Upper lobe of right lung (tissue), 1 donor: ENCODE measurements at regions not wholly inside any gene's neighbourhood (a gene's known extent, or its start where the extent isn't known, plus 50 kb on each side); places are given as distances from the start of the nearest gene placed in this dataset.

ENCODE experiments used
- ATAC-seq: fragments of 200-7000 bp; cut with Tn5 transposase; one replicate; pipeline ENCODE4 v1.9.1; 2020; ENCODE audit warnings: mild to moderate bottlenecking, moderate library complexity
- DNase-seq: peaks from one replicate; pipeline ENCODE4 v3.0.0-alpha.2; 2020
- H3K27ac ChIP-seq: fragments of 200-600 bp; one replicate; pipeline ENCODE4 v1.8.0; 2022
- H3K27me3 ChIP-seq: fragments of 200-600 bp; one replicate; pipeline ENCODE4 v1.8.0; 2022; ENCODE audit warnings: mild to moderate bottlenecking
- H3K36me3 ChIP-seq: fragments of 200-600 bp; one replicate; pipeline ENCODE4 v1.8.0; 2022
- H3K4me1 ChIP-seq: fragments of 200-600 bp; one replicate; pipeline ENCODE4 v1.8.0; 2022
- H3K4me3 ChIP-seq: fragments of 200-600 bp; one replicate; pipeline ENCODE4 v1.8.0; 2022; ENCODE audit warnings: mild to moderate bottlenecking
- H3K9me3 ChIP-seq: fragments of 200-600 bp; one replicate; pipeline ENCODE4 v1.8.0; 2022
- CTCF ChIP-seq: fragments of 200-600 bp; IDR thresholded peaks from one replicate; pipeline ENCODE4 v1.8.0; 2022; ENCODE audit warnings: antibody characterized with exemption
- intact Hi-C: fragments of 100-400 bp; cut with DNase I; formaldehyde crosslinking; loops from one replicate; pipeline ENCODE4 v1.11.0; 2022
- donor health status: DM: no; HTN: yes; CAD: no; lungs with severe emphysema.

- intact Hi-C loops = no loop called here
- DNase-seq = no peak
- no peak for TF ChIP-seq CTCF
- Histone ChIP-seq H3K27ac (no peak overlapping the region), H3K4me1 (no peaks in the 10 kb centered on the region), H3K9me3 (no peaks in the 10 kb centered on the region), H3K4me3 (no peak overlapping the region), H3K36me3 (no peaks in the 10 kb centered on the region), H3K27me3 (no peaks in the 10 kb centered on the region)
- no peak for ATAC-seq
Measured at GRCh38 chr2:14567561-14567960, 65.0 kb upstream of the LRATD1 start.

DNA sequence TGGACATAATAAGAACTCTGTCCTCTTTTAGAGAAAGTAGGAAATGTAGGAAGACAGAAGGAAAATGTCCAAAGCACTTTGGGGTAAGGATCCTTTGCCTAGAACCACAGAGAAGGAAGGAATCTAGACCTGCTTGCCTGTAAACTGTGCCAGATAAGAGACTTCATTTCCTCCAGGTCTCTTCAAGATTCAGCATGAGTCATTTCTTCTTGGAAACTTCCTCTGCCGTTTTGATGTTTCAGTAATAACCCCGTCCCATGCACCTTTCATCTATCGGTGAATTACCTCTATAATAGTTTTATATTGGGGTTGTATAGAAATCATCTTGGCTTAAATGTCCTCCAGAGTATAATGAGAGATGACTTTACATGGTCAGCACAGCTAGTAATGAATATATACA lies 63.2 kb upstream of the LRATD1 start:
- DNase-seq = no peak
- no peak overlapping the region for H3K4me3 ChIP-seq
- H3K27ac ChIP-seq = no peak overlapping the region
- intact Hi-C loops = no loop called here
- H3K4me1 ChIP-seq = no peaks in the 10 kb centered on the region
- H3K9me3 ChIP-seq = no peaks in the 10 kb centered on the region
- no peak for ATAC-seq
- no peaks in the 10 kb centered on the region for H3K36me3 ChIP-seq
- no peaks in the 10 kb centered on the region for H3K27me3 ChIP-seq
- TF ChIP-seq CTCF = no peak

- no peaks in the 10 kb centered on the region for H3K9me3 ChIP-seq
- no peaks in the 10 kb centered on the region for H3K4me1 ChIP-seq
- intact Hi-C loops = no loop called here
- TF ChIP-seq CTCF = no peak
- DNase-seq (no peak), ATAC-seq (no peak)
- no peaks in the 10 kb centered on the region for H3K27me3 ChIP-seq
- no peaks in the 10 kb centered on the region for H3K36me3 ChIP-seq
- H3K4me3 ChIP-seq = no peak overlapping the region
- no peak overlapping the region for H3K27ac ChIP-seq
Measured at GRCh38 chr2:14572633-14573032, 59.9 kb upstream of the LRATD1 start.

DNA sequence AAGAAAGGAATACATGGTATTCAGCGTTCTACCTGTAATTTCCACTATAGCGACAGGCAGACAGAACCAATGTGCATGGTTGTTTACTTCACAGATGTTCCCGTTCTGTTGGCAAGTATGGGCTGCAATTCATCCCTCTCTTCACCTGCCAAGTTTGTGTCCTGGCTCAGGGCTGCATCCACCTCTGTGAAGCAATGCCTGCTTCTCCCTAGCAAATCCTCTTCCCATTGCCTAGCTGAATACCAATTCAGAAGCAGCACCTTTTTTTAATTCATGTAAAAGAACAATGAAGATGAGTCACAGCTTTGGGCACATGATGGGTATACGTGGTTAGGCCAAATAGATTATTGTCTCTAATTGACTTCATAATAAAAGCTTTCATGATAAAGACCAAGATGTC lies 54.7 kb upstream of the LRATD1 start:
- Histone ChIP-seq H3K9me3 (no peaks in the 10 kb centered on the region), H3K4me3 (no peak overlapping the region), H3K27ac (no peak overlapping the region), H3K36me3 (no peaks in the 10 kb centered on the region), H3K27me3 (no peaks in the 10 kb centered on the region), H3K4me1 (no peaks in the 10 kb centered on the region)
- no peak for TF ChIP-seq CTCF
- DNase-seq = no peak
- intact Hi-C loops = no loop called here
- ATAC-seq = no peak
